Mesenchymal stem cell (in vitro differentiated cells and primary cell): ENCODE measurements at regions not wholly inside any gene's neighbourhood (a gene's known extent, or its start where the extent isn't known, plus 50 kb on each side); places are given as distances from the start of the nearest gene placed in this dataset.

Experiments
- DNase-seq: peaks from one replicate; pipeline ENCODE4 v3.0.0-alpha.2; 2013
- H2AFZ ChIP-seq: one replicate; pipeline ENCODE4 v1.6.1; 2013; ENCODE audit warnings: low read depth, mild to moderate bottlenecking, control low read depth, inconsistent platforms, low read length, moderate library complexity
- H2AK5ac ChIP-seq: 2 replicates; pipeline ENCODE4 v1.6.1; 2013; ENCODE audit warnings: low read length, moderate library complexity, mild to moderate bottlenecking, inconsistent platforms; ENCODE audit not compliant: severe bottlenecking
- H2BK120ac ChIP-seq: one replicate; pipeline ENCODE4 v1.6.1; 2013; ENCODE audit warnings: low read depth, mild to moderate bottlenecking, inconsistent platforms, low read length, moderate library complexity
- H2BK12ac ChIP-seq, 2 experiments: one replicate each; pipeline ENCODE4 v1.6.1; 2013; ENCODE audit warnings: inconsistent platforms in 2 of 2, low read length in 2 of 2, mild to moderate bottlenecking in 2 of 2, moderate library complexity in 2 of 2, control low read depth in 1 of 2
- H2BK15ac ChIP-seq: one replicate; pipeline ENCODE4 v1.6.1; 2013; ENCODE audit warnings: mild to moderate bottlenecking, low read depth, inconsistent platforms; ENCODE audit not compliant: poor library complexity, severe bottlenecking
- H2BK5ac ChIP-seq: 2 replicates; pipeline ENCODE4 v1.6.1; 2013; ENCODE audit warnings: low read depth, mild to moderate bottlenecking, low read length, control low read depth, inconsistent platforms; ENCODE audit not compliant: poor library complexity, severe bottlenecking
- H3K14ac ChIP-seq, 2 experiments: one replicate each; pipeline ENCODE4 v1.6.1; 2013; ENCODE audit warnings: inconsistent platforms in 2 of 2, low read length in 2 of 2, control low read depth in 1 of 2, mild to moderate bottlenecking in 1 of 2, moderate library complexity in 1 of 2
- H3K18ac ChIP-seq, 2 experiments: one replicate each; pipeline ENCODE4 v1.6.1; 2013; ENCODE audit warnings: inconsistent platforms in 2 of 2, low read length in 2 of 2, control low read depth in 1 of 2, low read depth in 1 of 2, mild to moderate bottlenecking in 1 of 2
- H3K23ac ChIP-seq, 2 experiments: one replicate each; pipeline ENCODE4 v1.6.1; 2013; ENCODE audit warnings: inconsistent platforms in 2 of 2, low read length in 2 of 2, mild to moderate bottlenecking in 2 of 2, moderate library complexity in 2 of 2, control low read depth in 1 of 2
- H3K27ac ChIP-seq: 2 replicates; pipeline ENCODE4 v1.5.1; 2013; ENCODE audit warnings: mild to moderate bottlenecking, moderate library complexity, low read length, control low read depth, inconsistent platforms; ENCODE audit not compliant: poor library complexity, severe bottlenecking
- H3K27me3 ChIP-seq, 2 experiments: 2 replicates each; pipeline versions ENCODE4 v1.6.1 to v1.7.0; 2013; ENCODE audit warnings: low read length in 2 of 2, mild to moderate bottlenecking in 2 of 2, moderate library complexity in 2 of 2, control low read depth in 1 of 2, inconsistent platforms in 1 of 2; ENCODE audit not compliant: control insufficient read depth in 1 of 2, insufficient read depth in 1 of 2
- H3K36me3 ChIP-seq, 2 experiments: 2 replicates each; pipeline versions ENCODE4 v1.6.1 to v1.7.0; 2013; ENCODE audit warnings: low read length in 2 of 2, control low read depth in 1 of 2, inconsistent platforms in 1 of 2, low read depth in 1 of 2, mild to moderate bottlenecking in 1 of 2; ENCODE audit not compliant: insufficient read depth in 2 of 2, control insufficient read depth in 1 of 2
- H3K4ac ChIP-seq, 2 experiments: one replicate each; pipeline ENCODE4 v1.6.1; 2013; ENCODE audit warnings: inconsistent platforms in 2 of 2, low read length in 2 of 2, mild to moderate bottlenecking in 2 of 2, moderate library complexity in 2 of 2, control low read depth in 1 of 2, low read depth in 1 of 2
- H3K4me1 ChIP-seq: 2 replicates; pipeline ENCODE4 v1.6.1; 2013; ENCODE audit warnings: low read depth, low read length, control low read depth; ENCODE audit not compliant: control insufficient read depth, insufficient read depth
- H3K4me2 ChIP-seq: 2 replicates; pipeline ENCODE4 v1.6.1; 2013; ENCODE audit warnings: low read length, mild to moderate bottlenecking, inconsistent platforms; ENCODE audit not compliant: poor library complexity, severe bottlenecking
- H3K4me3 ChIP-seq, 2 experiments: 2 replicates each; pipeline versions ENCODE4 v1.5.1 to v1.7.0; 2013; ENCODE audit warnings: low read length in 2 of 2, mild to moderate bottlenecking in 2 of 2, control low read depth in 1 of 2, low read depth in 1 of 2; ENCODE audit not compliant: insufficient read depth in 1 of 2
- H3K79me1 ChIP-seq: replicated peaks from 2 replicates; pipeline ENCODE4 v1.6.1; 2013; ENCODE audit warnings: mild to moderate bottlenecking, control low read depth, low read length, inconsistent platforms; ENCODE audit not compliant: poor library complexity, severe bottlenecking
- H3K9ac ChIP-seq: 2 replicates; pipeline ENCODE4 v1.7.0; 2013; ENCODE audit warnings: mild to moderate bottlenecking, low read length, moderate library complexity
- H3K9me3 ChIP-seq: 2 replicates; pipeline ENCODE4 v1.7.0; 2013; ENCODE audit warnings: mild to moderate bottlenecking, low read length; ENCODE audit not compliant: control insufficient read depth
- H4K8ac ChIP-seq: one replicate; pipeline ENCODE4 v1.6.1; 2013; ENCODE audit warnings: inconsistent platforms, mild to moderate bottlenecking, low read length, moderate library complexity
- H4K91ac ChIP-seq: one replicate; pipeline ENCODE4 v1.6.1; 2013; ENCODE audit warnings: mild to moderate bottlenecking, low read length, inconsistent platforms
- WGBS: methylation state at CpG from one replicate; pipeline ENCODE4 v1.1.7; 2013; ENCODE audit warnings: mixed read lengths; 5-methylcytosine and 5-hydroxymethylcytosine counted together

DNA sequence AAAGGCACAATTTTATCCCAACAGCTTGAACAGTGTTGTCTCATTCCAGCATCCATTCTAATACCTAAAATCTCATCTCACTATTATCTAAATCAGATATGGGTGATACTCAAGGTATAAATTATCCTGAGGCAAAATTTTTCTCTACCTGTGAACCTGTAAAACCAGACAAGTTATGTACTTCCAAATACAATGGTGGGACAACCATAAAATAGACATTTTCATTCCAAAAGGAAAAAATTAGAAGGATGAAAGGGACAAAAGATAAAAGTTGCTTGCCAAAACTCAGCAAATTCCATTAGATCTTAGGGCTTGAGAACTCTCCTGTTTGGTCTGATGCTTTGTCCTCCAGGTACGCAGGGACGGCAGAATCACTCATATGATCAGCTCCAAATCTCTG lies 650.5 kb downstream of the ADGRL2 start:
- WGBS: 94% methylated on average over 2 of the region's 2 CpGs
- Histone ChIP-seq H3K4me1 (no peaks in the 10 kb centered on the region), H3K9ac (no peak overlapping the region)

DNA sequence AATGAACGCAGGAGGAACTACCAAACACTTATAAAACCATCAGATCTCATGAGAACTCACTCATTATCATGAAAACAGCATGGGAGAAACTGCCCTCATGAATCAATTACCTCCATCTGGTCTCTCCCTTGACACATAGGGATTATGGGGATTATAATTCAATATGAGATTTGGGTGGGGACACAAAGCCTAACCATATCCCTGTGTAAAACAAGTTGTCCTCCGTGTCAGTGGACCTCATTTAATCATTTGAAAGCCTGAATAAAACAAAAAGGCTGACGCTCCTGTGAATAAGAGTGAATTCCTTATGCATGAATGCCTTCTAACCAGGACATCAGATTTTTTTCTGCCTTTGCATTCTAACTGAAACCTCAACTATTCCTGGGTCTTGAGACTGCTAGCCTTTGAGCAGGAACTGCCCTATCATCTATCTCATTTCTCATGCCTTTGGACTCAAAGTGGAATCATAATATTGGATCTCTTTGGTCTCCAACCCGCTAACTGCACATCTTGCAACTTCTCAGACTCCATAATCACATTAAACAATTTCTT lies 648.8 kb downstream of the ADGRL2 start:
- no peak overlapping the region for H3K14ac ChIP-seq
- H2BK120ac ChIP-seq: no peak overlapping the region
- no peak overlapping the region for H4K91ac ChIP-seq
- peak overlapping the region; percentile 52 for H3K27ac ChIP-seq
- H3K4me1 ChIP-seq: no peaks in the 10 kb centered on the region
- no peak overlapping the region for H3K23ac ChIP-seq
- H2BK12ac ChIP-seq: no peak overlapping the region
- no peak overlapping the region for H3K18ac ChIP-seq
- H2AK5ac ChIP-seq: no peak overlapping the region
- peak; percentile 7 for DNase-seq
- H2AFZ ChIP-seq: no peak overlapping the region
- H3K4me3 ChIP-seq: no peak overlapping the region
- WGBS: 86% methylated on average over 3 of the region's 4 CpGs
- no peak overlapping the region for H3K4me2 ChIP-seq
- no peak overlapping the region for H3K4ac ChIP-seq
- H2BK15ac ChIP-seq: no peak overlapping the region
- H3K9me3 ChIP-seq: peaks cover 20% of the 10 kb centered on the region
- no peak overlapping the region for H4K8ac ChIP-seq
- H3K9ac ChIP-seq: no peak overlapping the region
- no peaks in the 10 kb centered on the region for H3K79me1 ChIP-seq
- H2BK5ac ChIP-seq: no peak overlapping the region
- no peaks in the 10 kb centered on the region for H3K36me3 ChIP-seq
- H3K27me3 ChIP-seq: no peaks in the 10 kb centered on the region

More for the DNA sequence above, 650.5 kb downstream of the ADGRL2 start:
- no peak overlapping the region for H3K27ac ChIP-seq
- H4K8ac ChIP-seq: no peak overlapping the region
- H2BK120ac ChIP-seq: no peak overlapping the region
- peaks cover 20% of the 10 kb centered on the region for H3K9me3 ChIP-seq
- no peak overlapping the region for H2BK15ac ChIP-seq
- no peak overlapping the region for H3K4me2 ChIP-seq
- H2BK12ac ChIP-seq: no peak overlapping the region
- H4K91ac ChIP-seq: no peak overlapping the region
- no peaks in the 10 kb centered on the region for H3K79me1 ChIP-seq
- no peaks in the 10 kb centered on the region for H3K36me3 ChIP-seq
- H2BK5ac ChIP-seq: no peak overlapping the region
- H3K23ac ChIP-seq: no peak overlapping the region
- H3K4me3 ChIP-seq: peak overlapping the region in 1 of 2 experiments; percentile 25
- H2AFZ ChIP-seq: no peak overlapping the region
- H3K18ac ChIP-seq: no peak overlapping the region
- no peak for DNase-seq
- peak overlapping the region; percentile 13 for H2AK5ac ChIP-seq
- H3K14ac ChIP-seq: no peak overlapping the region
- no peak overlapping the region for H3K4ac ChIP-seq
- no peaks in the 10 kb centered on the region for H3K27me3 ChIP-seq

DNA sequence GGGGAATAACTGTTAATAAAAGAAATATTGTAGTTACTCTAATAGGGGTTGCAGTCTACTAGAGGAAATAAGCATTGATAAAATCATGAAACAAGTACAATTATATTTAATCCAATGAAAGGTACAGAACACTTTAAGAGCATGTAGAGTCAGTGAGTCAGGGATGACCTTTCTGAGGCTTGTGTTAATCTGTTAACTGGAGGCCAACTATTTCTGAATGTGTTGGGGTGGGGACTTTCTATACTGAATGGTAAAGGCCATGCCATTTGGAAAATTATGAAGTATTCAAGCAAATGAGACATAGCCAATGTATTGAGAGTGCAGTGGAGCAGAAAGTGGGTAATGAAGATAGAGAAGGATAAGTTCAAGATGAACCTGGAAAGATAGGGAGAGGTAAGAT lies 646.2 kb downstream of the ADGRL2 start:
- Histone ChIP-seq H3K4me1 (no peaks in the 10 kb centered on the region), H2BK12ac (no peak overlapping the region), H3K79me1 (no peaks in the 10 kb centered on the region), H3K9ac (no peak overlapping the region), H3K4me2 (no peak overlapping the region), H2BK15ac (no peak overlapping the region), H4K91ac (no peak overlapping the region), H3K14ac (no peak overlapping the region), H3K23ac (no peak overlapping the region), H3K18ac (no peak overlapping the region), H3K4me3 (no peak overlapping the region), H3K36me3 (no peaks in the 10 kb centered on the region), H4K8ac (no peak overlapping the region), H2AK5ac (no peak overlapping the region), H2BK5ac (no peak overlapping the region), H3K27me3 (no peaks in the 10 kb centered on the region), H3K9me3 (peaks cover 8% of the 10 kb centered on the region), H3K4ac (no peak overlapping the region), H2BK120ac (no peak overlapping the region), H3K27ac (no peak overlapping the region), H2AFZ (no peak overlapping the region)
- DNase-seq: no peak

DNA sequence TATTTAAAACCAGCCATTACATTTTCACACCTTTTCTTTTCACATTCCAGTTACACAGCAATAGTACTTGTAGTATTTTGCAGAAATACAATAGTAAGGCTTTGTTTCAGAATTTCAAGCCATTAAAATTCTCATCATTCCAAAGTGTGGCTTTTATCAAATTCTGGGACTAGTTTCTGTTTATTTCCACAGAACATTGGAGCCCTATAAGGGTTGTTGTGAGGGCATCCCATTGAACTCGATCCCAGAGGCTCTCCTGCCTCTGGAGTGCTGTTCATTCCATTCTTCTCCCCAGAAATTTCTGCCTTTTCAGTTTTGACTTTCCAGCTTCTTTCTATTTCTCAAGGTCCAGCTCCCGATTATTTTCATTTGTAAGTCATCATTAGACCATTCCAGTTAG lies 645.5 kb downstream of the ADGRL2 start:
- 75% methylated on average over 1 of the region's 2 CpGs for WGBS
- H4K8ac ChIP-seq: no peak overlapping the region
- no peak overlapping the region for H4K91ac ChIP-seq
- H3K18ac ChIP-seq: no peak overlapping the region
- H3K4me2 ChIP-seq: no peak overlapping the region
- H3K27ac ChIP-seq: no peak overlapping the region
- H2BK120ac ChIP-seq: no peak overlapping the region
- H3K4me1 ChIP-seq: no peaks in the 10 kb centered on the region
- no peak overlapping the region for H2BK15ac ChIP-seq
- H3K9me3 ChIP-seq: peaks cover under 1% of the 10 kb centered on the region
- no peak overlapping the region for H2AFZ ChIP-seq
- no peak overlapping the region for H3K23ac ChIP-seq
- peak overlapping the region; percentile 15 for H3K9ac ChIP-seq
- H3K4me3 ChIP-seq: peak overlapping the region in 1 of 2 experiments; percentile 8
- H3K36me3 ChIP-seq: no peaks in the 10 kb centered on the region
- no peak overlapping the region for H3K14ac ChIP-seq
- no peak overlapping the region for H2BK5ac ChIP-seq
- H3K27me3 ChIP-seq: no peaks in the 10 kb centered on the region
- no peak overlapping the region for H2AK5ac ChIP-seq
- H3K79me1 ChIP-seq: no peaks in the 10 kb centered on the region
- H3K4ac ChIP-seq: no peak overlapping the region
- no peak overlapping the region for H2BK12ac ChIP-seq
- DNase-seq: no peak
